Brain microvascular endothelial cell (primary cell): ENCODE measurements at regions not wholly inside any gene's neighbourhood (a gene's known extent, or its start where the extent isn't known, plus 50 kb on each side); places are given as distances from the start of the nearest gene placed in this dataset.

Source experiments
- DNase-seq: peaks from one replicate; pipeline ENCODE4 v3.0.0-alpha.2; 2020
- H3K27ac ChIP-seq: fragments of 250-450 bp; sonication (Bioruptor Pico); 2 replicates; pipeline ENCODE4 v1.5.1; 2020; ENCODE audit warnings: mild to moderate bottlenecking, moderate library complexity
- H3K27me3 ChIP-seq: fragments of 250-450 bp; sonication (Bioruptor Pico); replicated peaks from 2 replicates; pipeline ENCODE4 v1.5.1; 2020; ENCODE audit warnings: mild to moderate bottlenecking
- H3K36me3 ChIP-seq: fragments of 250-450 bp; sonication (Bioruptor Pico); replicated peaks from 2 replicates; pipeline ENCODE4 v1.5.1; 2020; ENCODE audit warnings: mild to moderate bottlenecking
- H3K4me3 ChIP-seq: 2 replicates; pipeline ENCODE4 v1.5.1; 2011; ENCODE audit warnings: low read depth, mild to moderate bottlenecking, control low read depth, low read length, moderate library complexity
- CTCF ChIP-seq: IDR thresholded peaks from 2 replicates; pipeline ENCODE4 v1.5.1; 2011; ENCODE audit warnings: low read depth, mild to moderate bottlenecking, moderate library complexity, low read length, control low read depth, inconsistent platforms; ENCODE audit errors: missing control alignments
- in situ Hi-C: cut with HindIII; loops from 2 replicates; pipeline ENCODE4 v1.10.0; 2017; ENCODE audit warnings: low sequenced_read_pairs, low pct_ligation_motif_present

DNA sequence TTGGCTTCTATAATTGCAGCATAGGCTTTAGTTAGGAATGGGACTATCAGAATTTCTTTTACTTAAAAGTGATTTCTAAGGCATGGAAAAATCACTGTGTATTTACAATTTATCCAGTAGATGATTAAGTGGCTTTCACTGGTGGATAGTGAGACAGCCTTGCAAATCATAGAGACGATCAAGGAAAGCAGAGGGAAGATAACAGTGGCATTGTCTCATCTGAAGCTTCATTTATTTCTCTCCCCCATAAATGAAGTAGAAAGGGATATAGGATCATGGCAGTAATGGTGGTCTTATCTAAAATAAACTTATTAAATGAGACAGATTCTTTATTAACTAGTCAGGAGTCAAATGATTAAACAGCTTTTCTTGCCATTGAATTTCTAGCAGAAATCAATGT lies 224.2 kb upstream of the ANO5 start:
- H3K27me3 ChIP-seq, result no peaks in the 10 kb centered on the region
- H3K36me3 ChIP-seq, result no peaks in the 10 kb centered on the region
- H3K4me3 ChIP-seq, result no peak overlapping the region
- no peak overlapping the region for H3K27ac ChIP-seq
- no peak for TF ChIP-seq CTCF
- in situ Hi-C loops, result no loop called here
- no peak for DNase-seq

- no peak for DNase-seq
- in situ Hi-C loops, result no loop called here
- H3K27ac ChIP-seq, result no peak overlapping the region
- H3K4me3 ChIP-seq, result no peak overlapping the region
- H3K36me3 ChIP-seq, result no peaks in the 10 kb centered on the region
- H3K27me3 ChIP-seq, result no peaks in the 10 kb centered on the region
- TF ChIP-seq CTCF, result no peak
Observed at GRCh38 chr11:21969841-21970240, 223.0 kb upstream of the ANO5 start.

- in situ Hi-C loops, result no loop called here
- Histone ChIP-seq H3K4me3 (no peak overlapping the region), H3K27me3 (no peaks in the 10 kb centered on the region), H3K27ac (no peak overlapping the region), H3K36me3 (no peaks in the 10 kb centered on the region)
- TF ChIP-seq CTCF, result no peak
- no peak for DNase-seq
Observed at GRCh38 chr11:21975242-21975641, 217.6 kb upstream of the ANO5 start.

DNA sequence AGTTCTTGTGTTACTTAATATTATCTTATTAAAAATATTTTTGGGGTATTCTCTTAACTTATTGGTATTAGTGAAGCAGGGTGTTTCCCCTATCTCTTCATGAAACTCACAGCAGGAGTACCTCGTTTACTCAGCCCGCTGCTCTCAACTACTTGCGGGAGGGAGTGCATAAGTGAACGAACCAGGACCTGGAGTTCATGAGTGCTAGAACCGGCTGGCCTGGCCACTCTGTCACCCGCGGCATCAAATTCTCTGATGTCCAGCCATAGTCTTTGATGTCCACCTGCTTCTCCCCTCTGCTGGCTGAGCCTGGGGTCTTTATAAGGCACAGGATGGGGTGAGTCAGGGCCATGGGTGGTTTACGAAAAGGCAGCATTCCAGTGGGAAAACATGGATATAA lies 216.7 kb upstream of the ANO5 start:
- no peak for TF ChIP-seq CTCF
- in situ Hi-C loops, result no loop called here
- no peak overlapping the region for H3K4me3 ChIP-seq
- DNase-seq, result no peak
- H3K27me3 ChIP-seq, result no peaks in the 10 kb centered on the region
- H3K36me3 ChIP-seq, result no peaks in the 10 kb centered on the region
- no peak overlapping the region for H3K27ac ChIP-seq

DNA sequence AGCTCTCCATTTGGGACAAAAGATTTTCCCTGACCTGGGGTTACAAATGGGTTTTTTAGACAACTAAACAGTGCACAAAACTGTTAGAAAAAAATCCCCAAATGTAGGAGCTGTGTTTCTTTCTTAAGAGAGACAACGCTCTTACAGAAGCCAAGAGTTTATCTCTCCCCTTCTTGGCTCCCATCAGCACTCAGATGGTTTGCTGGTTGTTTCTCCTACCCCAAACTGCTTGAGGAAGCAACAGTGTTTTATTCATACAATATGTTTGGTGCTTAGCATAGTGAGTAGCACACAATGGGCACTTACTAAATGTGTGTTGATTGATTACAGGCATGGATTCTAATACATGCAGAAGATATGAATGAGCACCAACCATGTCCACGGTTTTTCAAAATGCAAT lies 209.5 kb upstream of the ANO5 start:
- no peaks in the 10 kb centered on the region for H3K27me3 ChIP-seq
- no peak for TF ChIP-seq CTCF
- H3K27ac ChIP-seq, result no peak overlapping the region
- no peaks in the 10 kb centered on the region for H3K36me3 ChIP-seq
- DNase-seq, result no peak
- in situ Hi-C loops, result no loop called here
- H3K4me3 ChIP-seq, result no peak overlapping the region

- no peak for DNase-seq
- in situ Hi-C loops, result no loop called here
- no peaks in the 10 kb centered on the region for H3K36me3 ChIP-seq
- H3K27ac ChIP-seq, result no peak overlapping the region
- no peak overlapping the region for H3K4me3 ChIP-seq
- no peak for TF ChIP-seq CTCF
- H3K27me3 ChIP-seq, result no peaks in the 10 kb centered on the region
Observed at GRCh38 chr11:21986361-21986760, 206.5 kb upstream of the ANO5 start.
